ENCODE measurements at regions not wholly inside any gene's neighbourhood (a gene's known extent, or its start where the extent isn't known, plus 50 kb on each side); places are given as distances from the start of the nearest gene placed in this dataset.

DNA sequence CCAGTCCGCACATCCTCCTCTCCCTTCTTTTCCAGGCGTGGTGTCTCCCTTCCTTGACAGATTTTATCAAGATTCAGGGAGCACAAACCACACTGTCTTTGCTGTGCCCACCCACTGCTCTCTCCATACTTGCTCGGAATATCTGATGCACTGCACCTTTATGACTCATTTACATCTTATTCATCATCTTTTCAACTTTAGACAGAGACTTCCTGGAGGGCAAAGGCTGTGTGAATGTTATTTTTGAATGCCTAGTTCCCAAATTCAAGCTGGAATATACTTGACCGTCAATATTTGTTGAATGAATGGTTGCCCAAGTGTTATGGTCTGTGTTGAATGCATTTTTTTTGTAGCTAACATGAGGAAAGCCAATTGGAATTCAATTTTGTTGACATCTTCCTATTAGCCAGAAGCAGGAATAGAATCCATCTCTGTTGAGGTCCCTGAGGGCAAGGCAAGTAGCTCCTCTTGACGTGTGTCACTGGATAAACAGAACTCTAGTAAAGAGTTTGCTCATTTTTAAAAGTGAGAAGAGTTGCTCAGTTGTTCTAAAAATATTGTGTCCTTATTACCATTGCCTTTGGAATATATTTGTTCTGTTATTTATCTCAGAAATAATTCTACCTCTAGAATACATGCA is 95.0 kb downstream of the KLF6 start:
- TF ChIP-seq POLR2AphosphoS5 (IDR thresholded peaks at IDR 0.05; ENCODE audit: low read depth, low read length) (no peak), TAF1 (IDR thresholded peaks at IDR 0.05; ENCODE audit: borderline replicate concordance, low read depth, low read length) (no peak), POLR2A (IDR thresholded peaks at IDR 0.05; ENCODE audit: low read depth, low read length) (no peak)
- no peak for DNase-seq (ENCODE audit: insufficient read length)
- FAIRE-seq = no peak

DNA sequence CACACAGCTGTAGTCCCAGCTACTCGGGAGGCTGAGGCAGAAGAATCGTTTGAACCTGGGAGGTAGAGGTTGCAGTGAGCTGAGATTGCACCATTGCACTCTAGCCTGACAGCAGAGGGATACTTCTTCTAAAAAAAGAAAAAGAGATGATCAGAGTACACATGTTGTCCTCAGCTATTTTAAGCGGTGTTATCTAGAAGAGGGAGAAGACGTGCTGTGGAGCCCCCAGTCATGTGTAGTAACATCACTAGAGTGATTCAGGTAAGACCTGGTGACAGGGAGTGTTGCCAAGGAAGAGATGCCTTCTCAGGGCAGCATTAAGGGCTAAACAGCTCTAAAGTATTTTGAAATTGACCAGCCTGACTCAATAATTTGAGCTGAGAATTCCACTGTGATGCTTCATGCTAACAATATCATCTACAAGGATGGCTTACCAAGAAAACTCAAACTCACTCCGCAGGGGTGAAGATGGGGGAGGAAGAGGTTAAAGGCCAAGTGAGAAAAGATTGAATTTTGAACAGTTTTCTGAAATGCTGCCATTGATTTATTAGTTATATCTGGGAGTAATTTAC is 97.4 kb downstream of the KLF6 start:
- no peak for FAIRE-seq
- DNase-seq (ENCODE audit: insufficient read length) = no peak
- TF ChIP-seq POLR2A (IDR thresholded peaks at IDR 0.05; ENCODE audit: low read depth, low read length) (no peak), TAF1 (IDR thresholded peaks at IDR 0.05; ENCODE audit: borderline replicate concordance, low read depth, low read length) (no peak), POLR2AphosphoS5 (IDR thresholded peaks at IDR 0.05; ENCODE audit: low read depth, low read length) (no peak)

DNA sequence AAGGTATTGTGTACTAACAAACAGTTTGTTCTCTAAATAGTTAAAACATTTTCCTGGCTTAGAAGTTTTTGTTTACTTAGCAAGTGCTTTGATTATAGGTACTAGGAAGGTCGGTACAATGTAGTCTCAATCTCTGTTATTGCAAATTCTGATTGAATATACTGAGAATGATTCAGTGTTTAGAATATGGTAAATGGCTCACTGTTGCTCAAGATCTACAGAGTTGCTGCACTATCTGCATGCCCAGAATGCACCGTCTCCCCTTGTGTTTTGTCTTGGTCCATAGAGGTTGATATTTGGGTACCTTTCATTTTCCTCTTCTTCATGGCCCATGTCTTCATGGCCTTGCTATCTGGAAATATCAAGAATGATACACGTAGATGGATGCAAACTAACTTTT is 99.6 kb downstream of the KLF6 start:
- FAIRE-seq = no peak
- TF ChIP-seq TAF1 (IDR thresholded peaks at IDR 0.05; ENCODE audit: borderline replicate concordance, low read depth, low read length) (no peak), POLR2AphosphoS5 (IDR thresholded peaks at IDR 0.05; ENCODE audit: low read depth, low read length) (no peak), POLR2A (IDR thresholded peaks at IDR 0.05; ENCODE audit: low read depth, low read length) (no peak)
- DNase-seq (ENCODE audit: insufficient read length) = no peak

DNA sequence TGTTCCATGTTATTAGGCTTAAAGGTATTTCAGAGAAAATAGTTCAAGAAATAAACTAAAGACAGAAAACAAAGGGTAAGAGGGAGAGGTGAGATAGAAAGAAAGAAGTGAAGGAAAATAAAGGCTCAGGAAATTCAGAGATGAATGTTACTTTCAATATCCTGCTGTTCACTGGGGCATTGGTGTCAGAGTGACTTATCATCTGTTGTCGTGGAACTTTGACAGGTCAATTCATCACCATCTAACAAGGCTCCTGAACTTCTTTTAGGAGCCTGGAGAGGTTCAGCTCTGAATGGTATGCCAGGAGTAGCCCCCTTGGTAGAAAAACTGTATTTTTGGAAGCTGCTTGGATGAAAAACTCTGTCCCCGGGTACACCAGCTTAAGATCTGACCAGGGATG is 100.1 kb downstream of the KLF6 start:
- FAIRE-seq (no peak), DNase-seq (ENCODE audit: insufficient read length) (no peak)
- TF ChIP-seq TAF1 (IDR thresholded peaks at IDR 0.05; ENCODE audit: borderline replicate concordance, low read depth, low read length) (no peak), POLR2A (IDR thresholded peaks at IDR 0.05; ENCODE audit: low read depth, low read length) (no peak), POLR2AphosphoS5 (IDR thresholded peaks at IDR 0.05; ENCODE audit: low read depth, low read length) (no peak)

DNA sequence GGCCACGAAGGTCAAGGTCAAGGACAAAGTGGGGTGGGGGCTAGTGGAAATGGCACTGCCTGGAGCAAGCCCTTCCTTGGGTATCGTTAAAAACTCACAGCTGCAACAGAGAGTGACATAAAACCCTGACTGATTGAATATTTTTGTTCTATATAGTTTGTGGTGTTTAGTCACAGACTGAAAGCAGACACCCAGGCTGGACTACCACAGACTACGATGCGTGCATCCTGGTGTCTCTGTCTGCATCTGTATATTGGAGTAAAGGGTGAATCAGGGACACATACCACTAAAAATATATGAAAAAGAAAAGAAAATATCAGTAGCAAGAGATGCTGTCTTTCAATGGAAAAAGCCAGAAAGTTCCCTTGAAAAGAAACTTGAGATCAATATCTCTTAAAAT is 101.4 kb downstream of the KLF6 start:
- TF ChIP-seq POLR2AphosphoS5 (IDR thresholded peaks at IDR 0.05; ENCODE audit: low read depth, low read length) = no peak
- TF ChIP-seq POLR2A (IDR thresholded peaks at IDR 0.05; ENCODE audit: low read depth, low read length) = no peak
- no peak for TF ChIP-seq TAF1 (IDR thresholded peaks at IDR 0.05; ENCODE audit: borderline replicate concordance, low read depth, low read length)
- FAIRE-seq (no peak), DNase-seq (ENCODE audit: insufficient read length) (no peak)

DNA sequence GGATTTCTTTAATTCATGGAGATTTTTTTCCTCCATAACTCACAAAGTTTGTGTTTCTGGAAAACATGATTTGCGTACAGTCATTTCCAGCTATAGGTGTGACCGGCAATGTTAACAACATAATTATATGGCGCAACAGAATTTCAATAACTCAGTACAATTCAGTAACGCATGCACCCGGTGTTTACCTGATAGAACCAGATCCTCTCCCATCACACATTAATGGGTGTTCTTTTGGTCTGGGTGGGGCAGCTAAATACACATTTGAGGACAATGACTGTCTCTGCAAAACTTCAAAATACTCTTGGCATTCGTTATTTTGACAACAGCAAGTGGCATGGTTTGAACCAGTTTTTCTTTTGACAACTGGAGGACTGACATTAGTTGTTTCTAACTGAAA is 102.3 kb downstream of the KLF6 start:
- FAIRE-seq = no peak
- TF ChIP-seq TAF1 (IDR thresholded peaks at IDR 0.05; ENCODE audit: borderline replicate concordance, low read depth, low read length) (no peak), POLR2AphosphoS5 (IDR thresholded peaks at IDR 0.05; ENCODE audit: low read depth, low read length) (no peak), POLR2A (IDR thresholded peaks at IDR 0.05; ENCODE audit: low read depth, low read length) (no peak)
- no peak for DNase-seq (ENCODE audit: insufficient read length)

DNA sequence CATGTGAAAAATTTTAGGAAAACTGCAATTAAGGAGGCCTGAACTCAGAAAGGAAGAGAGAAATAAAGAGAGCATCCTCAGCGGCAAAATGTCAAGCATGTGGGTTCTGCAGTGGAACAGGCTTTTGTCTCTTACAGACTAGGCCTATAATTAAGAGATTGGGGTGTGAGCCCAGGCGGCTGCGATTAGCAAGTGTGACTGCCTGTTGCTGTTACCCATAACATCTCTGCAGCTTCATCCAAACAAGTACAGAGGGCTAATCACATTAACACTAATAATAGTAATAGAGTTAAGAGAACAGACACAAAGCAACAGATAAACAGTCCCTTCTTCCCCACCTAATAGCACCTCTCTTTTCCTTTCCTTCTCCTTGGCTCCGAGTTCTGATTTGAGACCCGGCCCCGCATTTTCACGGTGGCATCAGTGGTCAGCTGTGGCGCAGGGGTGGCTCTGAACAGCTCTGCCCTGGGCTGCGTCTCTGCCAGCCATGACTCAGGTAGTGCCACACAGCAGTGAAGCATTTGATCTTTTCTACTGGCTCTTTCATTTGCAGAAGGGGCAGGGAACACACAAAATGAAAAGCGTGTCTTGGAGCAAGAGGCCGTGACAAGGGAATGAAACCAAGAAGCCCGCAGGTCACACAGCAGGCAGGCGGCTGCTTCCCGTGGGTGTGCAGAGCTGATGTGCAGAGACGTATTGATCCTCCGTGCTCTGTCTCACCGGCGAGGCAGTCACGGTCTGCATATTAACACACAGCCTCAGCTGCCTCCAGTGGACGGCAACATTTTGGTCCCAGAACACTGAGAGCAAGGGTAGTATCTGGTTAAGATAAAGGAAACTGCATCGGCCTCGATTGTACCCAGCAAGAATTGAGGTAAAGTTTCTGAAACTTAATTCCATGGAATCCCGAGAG is 103.1 kb downstream of the KLF6 start:
- FAIRE-seq (no peak), DNase-seq (ENCODE audit: insufficient read length) (no peak)
- TF ChIP-seq POLR2AphosphoS5 (IDR thresholded peaks at IDR 0.05; ENCODE audit: low read depth, low read length) (no peak), POLR2A (IDR thresholded peaks at IDR 0.05; ENCODE audit: low read depth, low read length) (no peak), TAF1 (IDR thresholded peaks at IDR 0.05; ENCODE audit: borderline replicate concordance, low read depth, low read length) (no peak)

DNA sequence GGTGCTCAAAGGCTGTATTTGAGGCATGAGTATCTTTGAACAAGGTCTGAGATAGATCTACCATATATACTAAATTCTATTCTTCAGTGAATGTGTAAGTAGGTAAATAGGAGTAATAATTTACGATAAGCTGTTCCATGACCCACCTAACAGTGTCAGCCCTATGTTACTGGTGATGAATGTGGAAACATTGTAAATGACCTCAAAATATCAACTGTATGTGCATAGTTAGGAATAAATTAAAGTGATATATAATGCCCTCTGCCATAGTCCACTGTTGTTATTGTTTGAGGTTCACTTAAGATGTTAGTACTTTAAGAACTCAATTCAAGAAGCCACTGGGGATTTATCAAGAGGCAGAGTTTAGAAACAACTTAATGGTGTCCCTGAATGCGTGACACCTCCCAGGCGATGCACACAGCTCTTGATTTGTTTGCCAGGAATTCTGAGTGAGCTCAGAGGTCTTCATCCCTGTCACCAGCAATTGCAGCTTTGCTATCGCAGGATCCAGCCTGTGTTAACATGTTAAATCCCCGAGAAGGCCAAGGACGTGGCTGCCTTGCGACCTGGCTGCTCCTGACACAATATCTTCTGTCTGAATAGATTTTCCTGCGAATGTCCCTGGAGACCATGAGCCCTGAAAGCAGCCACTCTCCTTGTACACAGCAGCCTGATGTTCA is 104.9 kb downstream of the KLF6 start:
- DNase-seq (ENCODE audit: insufficient read length) (no peak), FAIRE-seq (no peak)
- TF ChIP-seq POLR2A (IDR thresholded peaks at IDR 0.05; ENCODE audit: low read depth, low read length) = no peak
- no peak for TF ChIP-seq TAF1 (IDR thresholded peaks at IDR 0.05; ENCODE audit: borderline replicate concordance, low read depth, low read length)
- no peak for TF ChIP-seq POLR2AphosphoS5 (IDR thresholded peaks at IDR 0.05; ENCODE audit: low read depth, low read length)

DNA sequence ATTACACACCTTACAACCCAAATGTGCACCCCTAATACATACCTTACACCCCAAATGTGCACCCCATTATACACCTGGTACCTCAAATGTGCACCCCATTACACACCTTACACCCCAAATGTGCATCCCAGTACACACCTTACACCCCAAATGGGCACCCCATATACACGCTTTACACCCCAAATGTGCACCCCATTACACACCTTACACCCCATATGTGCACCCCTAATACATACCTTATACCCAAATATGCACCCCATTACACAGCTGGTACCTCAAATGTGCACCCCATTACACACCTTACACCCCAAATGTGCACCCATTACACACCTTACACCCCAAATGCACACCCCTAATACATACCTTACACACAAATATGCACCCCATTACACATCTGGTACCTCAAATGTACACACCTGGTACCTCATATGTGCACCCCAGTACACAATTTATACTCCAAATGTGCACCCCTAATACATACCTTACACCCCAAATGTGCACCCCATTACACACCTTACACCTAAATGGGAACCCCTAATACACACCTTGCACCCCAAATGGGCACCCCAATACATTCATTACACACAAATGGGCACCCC is 106.3 kb downstream of the KLF6 start:
- FAIRE-seq (no peak), DNase-seq (ENCODE audit: insufficient read length) (no peak)
- TF ChIP-seq TAF1 (IDR thresholded peaks at IDR 0.05; ENCODE audit: borderline replicate concordance, low read depth, low read length) (no peak), POLR2AphosphoS5 (IDR thresholded peaks at IDR 0.05; ENCODE audit: low read depth, low read length) (no peak), POLR2A (IDR thresholded peaks at IDR 0.05; ENCODE audit: low read depth, low read length) (no peak)

DNA sequence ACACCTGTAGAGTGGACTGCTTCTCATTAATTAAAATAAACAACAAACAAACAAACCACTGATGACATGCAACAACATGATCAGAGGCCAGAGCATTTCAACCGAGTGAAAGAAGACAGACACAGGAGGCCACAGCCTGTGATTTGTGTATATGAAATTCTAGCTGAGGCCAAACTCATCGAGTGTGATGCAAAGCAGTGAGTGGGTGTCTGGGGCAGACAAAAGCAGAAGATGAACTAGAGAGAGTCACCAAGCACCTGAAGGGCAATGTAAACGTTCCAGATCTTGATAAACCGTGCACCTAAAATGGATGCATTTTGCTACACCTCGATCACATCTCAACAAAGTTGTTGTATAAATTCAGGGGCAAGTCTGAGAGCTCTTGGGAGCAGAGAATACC is 108.4 kb downstream of the KLF6 start:
- no peak for TF ChIP-seq POLR2AphosphoS5 (IDR thresholded peaks at IDR 0.05; ENCODE audit: low read depth, low read length)
- no peak for TF ChIP-seq TAF1 (IDR thresholded peaks at IDR 0.05; ENCODE audit: borderline replicate concordance, low read depth, low read length)
- no peak for TF ChIP-seq POLR2A (IDR thresholded peaks at IDR 0.05; ENCODE audit: low read depth, low read length)
- no peak for DNase-seq (ENCODE audit: insufficient read length)
- FAIRE-seq = peak; percentile 9

DNA sequence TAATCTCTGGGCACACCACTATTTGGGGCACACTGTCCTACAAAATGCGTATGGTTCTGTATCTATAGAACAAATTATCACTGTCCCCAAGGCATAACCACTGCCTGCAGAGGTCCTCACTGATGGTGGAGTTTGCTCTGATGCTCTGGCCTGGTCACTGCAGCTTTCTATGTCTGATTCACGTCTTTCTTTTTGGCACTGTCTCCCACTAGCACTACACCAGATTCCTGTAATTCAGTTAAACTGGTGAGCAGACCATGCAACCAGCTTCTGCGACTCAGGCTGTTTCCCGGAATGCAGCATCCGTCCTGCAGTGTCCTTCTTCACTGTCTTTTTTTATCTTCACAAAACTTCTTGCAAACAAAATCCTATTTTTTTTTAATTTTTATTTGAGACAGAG is 112.8 kb downstream of the KLF6 start:
- DNase-seq (ENCODE audit: insufficient read length) (no peak), FAIRE-seq (no peak)
- no peak for TF ChIP-seq POLR2AphosphoS5 (IDR thresholded peaks at IDR 0.05; ENCODE audit: low read depth, low read length)

All from GM12892 (cell line).